CD4-positive, alpha-beta T cell (primary cell): ENCODE measurements at regions not wholly inside any gene's neighbourhood (a gene's known extent, or its start where the extent isn't known, plus 50 kb on each side); places are given as distances from the start of the nearest gene placed in this dataset.
"Not testable (repeated sequence)": the region's sequence is repeated elsewhere in the genome, so short reads cannot be mapped to it uniquely, and the experiment has no call there.

Source experiments
- ATAC-seq: fragments of 200-7000 bp; cut with Tn5 transposase; one replicate; pipeline ENCODE4 v1.10.0; 2022; ENCODE audit warnings: mild to moderate bottlenecking; ENCODE audit not compliant: poor library complexity
- CTCF ChIA-PET: fragments of 350-600 bp; sonication (Branson Sonifier 250); formaldehyde crosslinking; loops from one replicate; lab custom pipeline; 2021; ENCODE audit warnings: antibody characterized with exemption, inconsistent platforms; lab: Charles Lee
- POLR2A ChIA-PET: fragments of 350-600 bp; sonication (Branson Sonifier 250); formaldehyde crosslinking; loops from one replicate; lab custom pipeline; 2021; ENCODE audit warnings: antibody characterized with exemption, inconsistent platforms; lab: Charles Lee
- DNase-seq, 14 experiments: peaks; one replicate each; pipeline ENCODE4 v3.0.0-alpha.2; 2013 to 2020; ENCODE audit warnings: mixed read lengths in 2 of 14
- H3K27ac ChIP-seq, 2 donors: one replicate each; pipeline versions ENCODE4 v1.5.1 to v1.7.0; 2013; ENCODE audit warnings: low read length in 2 of 2, low read depth in 1 of 2, mild to moderate bottlenecking in 1 of 2
- H3K27me3 ChIP-seq, 2 experiments: 1 replicate in 1 of 2; 2 replicates in 1 of 2; pipeline versions ENCODE4 v1.6.1 to v1.7.0; 2013; ENCODE audit warnings: low read length in 2 of 2, control low read depth in 1 of 2, mild to moderate bottlenecking in 1 of 2, moderate library complexity in 1 of 2; ENCODE audit not compliant: insufficient read depth in 2 of 2, control insufficient read depth in 1 of 2
- H3K36me3 ChIP-seq: one replicate; pipeline ENCODE4 v1.6.1; 2013; ENCODE audit warnings: low read length, control low read depth; ENCODE audit not compliant: insufficient read depth
- H3K4me1 ChIP-seq: one replicate; pipeline ENCODE4 v1.6.1; 2013; ENCODE audit warnings: low read length, control low read depth; ENCODE audit not compliant: insufficient read depth
- H3K4me3 ChIP-seq: one replicate; pipeline ENCODE4 v1.5.1; 2013; ENCODE audit warnings: mild to moderate bottlenecking, low read length, moderate library complexity
- H3K9me3 ChIP-seq, 2 experiments: 1 replicate in 1 of 2; 2 replicates in 1 of 2; pipeline versions ENCODE4 v1.6.1 to v1.7.0; 2013; ENCODE audit warnings: low read length in 2 of 2, mild to moderate bottlenecking in 2 of 2, control low read depth in 1 of 2, moderate library complexity in 1 of 2; ENCODE audit not compliant: control insufficient read depth in 1 of 2, insufficient read depth in 1 of 2
- H3K27ac Mint-ChIP-seq: one replicate; pipeline ENCODE4 v1.8.0; 2020; ENCODE audit warnings: mixed read lengths
- H3K27me3 Mint-ChIP-seq: one replicate; pipeline ENCODE4 v1.8.0; 2021; ENCODE audit warnings: mixed read lengths
- H3K36me3 Mint-ChIP-seq: one replicate; pipeline ENCODE4 v1.8.0; 2021; ENCODE audit warnings: low read depth, mixed read lengths
- H3K4me1 Mint-ChIP-seq: one replicate; pipeline ENCODE4 v1.8.0; 2021; ENCODE audit warnings: low read depth, mixed read lengths
- H3K4me3 Mint-ChIP-seq: one replicate; pipeline ENCODE4 v1.8.0; 2020; ENCODE audit warnings: mild to moderate bottlenecking, mixed read lengths
- H3K9me3 Mint-ChIP-seq: one replicate; pipeline ENCODE4 v1.8.0; 2020; ENCODE audit warnings: mixed read lengths
- intact Hi-C, 2 experiments: fragments of 100-400 bp; cut with DNase I in 1 of 2; cut with micrococcal nuclease in 1 of 2; formaldehyde crosslinking; loops; one replicate each; pipeline versions ENCODE4 v1.15.1 to v1.9.0; 2023 to 2025; cut with DNase I, micrococcal nuclease
- TF ChIP-seq, protein P1 (sequence below): fragments of 200-600 bp; IDR thresholded peaks from one replicate; pipeline ENCODE4 v1.8.0; 2022; ENCODE audit warnings: antibody characterized with exemption, mild to moderate bottlenecking

DNA sequence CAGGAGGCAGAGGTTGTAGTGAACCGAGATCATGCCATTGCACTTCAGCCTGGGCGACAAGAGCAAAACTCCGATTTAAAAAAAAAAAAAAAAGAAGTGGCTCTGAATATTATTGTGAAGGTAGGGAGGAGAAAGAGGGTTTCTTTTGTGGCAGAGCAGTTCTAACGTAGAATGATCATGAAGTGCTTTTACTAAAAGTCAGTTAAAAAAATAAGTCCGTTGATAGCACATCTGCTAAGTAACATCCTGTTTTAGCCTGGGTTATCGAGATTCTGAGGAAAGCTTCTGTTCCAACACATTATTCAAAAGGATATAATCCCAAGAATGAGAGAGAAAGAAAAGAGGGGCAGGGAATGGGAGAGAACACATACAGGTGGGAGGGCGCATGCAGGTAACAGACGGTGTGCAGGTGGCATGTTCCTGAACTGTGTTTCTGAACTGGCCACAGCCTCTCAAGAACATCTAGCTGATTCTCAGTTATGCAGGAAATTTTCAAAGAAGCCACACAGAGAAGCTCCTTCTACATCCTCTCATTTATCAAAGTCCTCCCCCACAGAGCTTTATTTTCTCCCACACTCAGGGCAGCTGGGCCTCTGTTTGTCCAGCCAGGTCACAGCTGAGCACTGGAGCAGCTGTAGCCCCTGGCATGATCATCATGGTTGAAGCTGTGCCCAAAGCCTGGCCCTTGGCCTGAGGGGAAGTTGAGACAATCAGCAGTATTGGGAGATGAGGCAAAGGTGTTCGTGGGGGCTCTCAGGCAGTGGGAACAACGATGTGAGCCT is 342.3 kb downstream of the ZNF674 start:
- ATAC-seq = no peak
- Histone ChIP-seq H3K4me1 (no peaks in the 10 kb centered on the region), H3K27me3 (no peaks in the 10 kb centered on the region), H3K4me3 (no peak overlapping the region), H3K36me3 (no peaks in the 10 kb centered on the region), H3K27ac (no peak overlapping the region), H3K9me3 (no peaks in the 10 kb centered on the region)
- H3K27me3 Mint-ChIP-seq = no peaks in the 10 kb centered on the region
- no peak overlapping the region for H3K4me3 Mint-ChIP-seq
- no peak overlapping the region for H3K27ac Mint-ChIP-seq
- POLR2A ChIA-PET = no interaction called here
- H3K9me3 Mint-ChIP-seq = no peaks in the 10 kb centered on the region
- DNase-seq = no peak
- TF ChIP-seq, protein P1, sequence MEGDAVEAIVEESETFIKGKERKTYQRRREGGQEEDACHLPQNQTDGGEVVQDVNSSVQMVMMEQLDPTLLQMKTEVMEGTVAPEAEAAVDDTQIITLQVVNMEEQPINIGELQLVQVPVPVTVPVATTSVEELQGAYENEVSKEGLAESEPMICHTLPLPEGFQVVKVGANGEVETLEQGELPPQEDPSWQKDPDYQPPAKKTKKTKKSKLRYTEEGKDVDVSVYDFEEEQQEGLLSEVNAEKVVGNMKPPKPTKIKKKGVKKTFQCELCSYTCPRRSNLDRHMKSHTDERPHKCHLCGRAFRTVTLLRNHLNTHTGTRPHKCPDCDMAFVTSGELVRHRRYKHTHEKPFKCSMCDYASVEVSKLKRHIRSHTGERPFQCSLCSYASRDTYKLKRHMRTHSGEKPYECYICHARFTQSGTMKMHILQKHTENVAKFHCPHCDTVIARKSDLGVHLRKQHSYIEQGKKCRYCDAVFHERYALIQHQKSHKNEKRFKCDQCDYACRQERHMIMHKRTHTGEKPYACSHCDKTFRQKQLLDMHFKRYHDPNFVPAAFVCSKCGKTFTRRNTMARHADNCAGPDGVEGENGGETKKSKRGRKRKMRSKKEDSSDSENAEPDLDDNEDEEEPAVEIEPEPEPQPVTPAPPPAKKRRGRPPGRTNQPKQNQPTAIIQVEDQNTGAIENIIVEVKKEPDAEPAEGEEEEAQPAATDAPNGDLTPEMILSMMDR = no peak
- CTCF ChIA-PET = no interaction called here
- intact Hi-C loops = no loop called here
- peaks cover 9% of the 10 kb centered on the region for H3K4me1 Mint-ChIP-seq
- no peaks in the 10 kb centered on the region for H3K36me3 Mint-ChIP-seq

DNA sequence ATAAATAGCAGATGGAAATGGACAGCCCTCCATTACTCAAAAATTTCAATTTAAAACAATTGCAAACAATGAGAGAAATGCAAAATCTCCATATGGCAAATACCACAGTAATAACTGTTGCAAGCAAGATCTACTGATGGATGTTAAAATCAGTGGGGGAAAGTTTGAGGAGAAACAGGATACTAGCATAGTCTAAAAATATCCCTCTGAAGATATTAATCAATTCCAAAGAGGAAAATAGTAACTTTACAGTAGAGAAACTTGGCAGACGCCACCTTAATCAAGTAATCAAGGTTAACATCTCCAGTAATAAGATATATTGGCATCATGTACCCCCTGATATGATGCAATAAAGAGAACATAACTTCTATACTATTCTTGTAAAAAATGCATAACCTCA is 344.8 kb downstream of the ZNF674 start:
- no peaks in the 10 kb centered on the region for H3K36me3 Mint-ChIP-seq
- no peaks in the 10 kb centered on the region for H3K27me3 Mint-ChIP-seq
- peaks cover 6% of the 10 kb centered on the region for H3K4me1 Mint-ChIP-seq
- DNase-seq = no peak
- ChIA-PET POLR2A (no interaction called here), CTCF (interaction anchor here (1.4 kb wide), 1 partner anchor 22 kb away, joined by 3 read pairs; no protein-coding TSS in a partner anchor)
- TF ChIP-seq, protein P1 = no peak
- intact Hi-C loops = no loop called here
- H3K4me3 ChIP-seq = no peak overlapping the region
- no peaks in the 10 kb centered on the region for H3K9me3 Mint-ChIP-seq
- no peaks in the 10 kb centered on the region for H3K4me1 ChIP-seq
- no peaks in the 10 kb centered on the region for H3K36me3 ChIP-seq
- no peak overlapping the region for H3K4me3 Mint-ChIP-seq
- ATAC-seq = no peak
- H3K27ac ChIP-seq = no peak overlapping the region
- H3K9me3 ChIP-seq = no peaks in the 10 kb centered on the region
- no peaks in the 10 kb centered on the region for H3K27me3 ChIP-seq
- H3K27ac Mint-ChIP-seq = no peak overlapping the region

DNA sequence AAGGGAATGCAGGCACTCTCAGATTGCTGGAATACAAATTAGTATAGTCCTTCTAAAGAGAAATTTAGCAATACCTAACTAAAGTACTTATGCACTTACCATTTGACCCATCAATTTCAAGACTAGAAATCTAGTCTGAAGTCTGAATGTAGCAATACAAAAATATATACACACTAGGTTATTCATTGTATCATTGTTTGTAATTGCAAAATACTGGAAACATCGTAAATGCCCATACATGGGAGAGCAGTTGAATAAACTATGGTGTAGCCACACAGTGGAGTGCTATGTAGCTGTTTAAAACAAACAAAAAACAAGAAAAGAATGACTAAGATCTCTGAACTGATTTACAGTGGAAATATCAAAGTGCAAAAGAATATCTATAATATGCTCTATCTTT is 346.4 kb downstream of the ZNF674 start:
- DNase-seq (no peak), ATAC-seq (no peak)
- Mint-ChIP-seq H3K36me3 (no peaks in the 10 kb centered on the region), H3K4me3 (no peak overlapping the region), H3K27me3 (no peaks in the 10 kb centered on the region), H3K9me3 (peaks cover 3% of the 10 kb centered on the region), H3K27ac (no peak overlapping the region), H3K4me1 (peaks cover 6% of the 10 kb centered on the region)
- Histone ChIP-seq H3K4me1 (no peaks in the 10 kb centered on the region), H3K27ac (no peak overlapping the region), H3K4me3 (no peak overlapping the region), H3K36me3 (no peaks in the 10 kb centered on the region), H3K9me3 (no peaks in the 10 kb centered on the region), H3K27me3 (no peaks in the 10 kb centered on the region)
- TF ChIP-seq, protein P1 = no peak
- intact Hi-C loops = no loop called here
- ChIA-PET POLR2A (no interaction called here), CTCF (interaction anchor here (0.6 to 1.4 kb wide), 2 partner anchors 24 to 362 kb away, joined by 3 read pairs; no protein-coding TSS in a partner anchor)

DNA sequence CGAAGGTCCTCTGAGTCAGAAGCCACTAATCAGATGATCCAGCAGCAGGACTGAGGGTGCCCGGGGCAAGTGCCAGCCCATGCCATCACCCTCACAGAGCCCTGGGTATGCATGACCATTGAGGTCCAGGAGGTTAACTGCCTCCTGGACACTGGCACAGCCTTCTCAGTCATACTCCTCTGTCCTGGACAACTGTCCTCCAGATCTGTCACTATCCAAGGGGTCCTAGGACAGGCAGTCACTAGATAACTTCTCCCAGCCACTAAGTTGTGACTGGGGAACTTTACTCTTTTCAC is 358.5 kb downstream of the ZNF674 start:
- H3K27me3 Mint-ChIP-seq, POLR2A ChIA-PET, ATAC-seq, H3K36me3 ChIP-seq, H3K9me3 ChIP-seq, H3K9me3 Mint-ChIP-seq, H3K27ac ChIP-seq, CTCF ChIA-PET, intact Hi-C loops, H3K27ac Mint-ChIP-seq, H3K4me1 ChIP-seq, H3K27me3 ChIP-seq, H3K4me3 ChIP-seq, DNase-seq, H3K4me1 Mint-ChIP-seq, H3K4me3 Mint-ChIP-seq, H3K36me3 Mint-ChIP-seq: not testable (repeated sequence)
